ENCODE measurements at regions not wholly inside any gene's neighbourhood (a gene's known extent, or its start where the extent isn't known, plus 50 kb on each side); places are given as distances from the start of the nearest gene placed in this dataset.

DNA sequence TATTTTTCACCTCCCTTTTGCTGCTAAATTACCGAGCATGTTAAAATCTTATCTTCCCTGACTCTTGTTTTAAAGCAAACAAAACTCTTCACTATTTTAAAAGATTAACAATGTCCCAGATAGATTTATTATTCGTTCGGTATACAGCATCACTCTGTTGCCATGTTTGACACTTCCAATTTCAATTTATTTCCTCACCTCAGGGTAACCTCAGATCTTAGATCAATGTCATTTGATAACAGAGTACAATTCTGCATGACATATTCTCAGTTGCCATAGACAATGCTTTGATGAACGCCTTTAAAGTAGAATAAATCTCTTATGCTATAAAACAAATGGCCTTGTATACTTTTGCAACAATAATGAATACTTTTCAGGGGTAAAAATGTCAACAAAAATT is 1078.1 kb upstream of the IGFBP7 start:
- no peak for DNase-seq

GRCh38 chr4:58175024-58175423 is 1064.8 kb upstream of the IGFBP7 start:
- no peak for DNase-seq

DNA sequence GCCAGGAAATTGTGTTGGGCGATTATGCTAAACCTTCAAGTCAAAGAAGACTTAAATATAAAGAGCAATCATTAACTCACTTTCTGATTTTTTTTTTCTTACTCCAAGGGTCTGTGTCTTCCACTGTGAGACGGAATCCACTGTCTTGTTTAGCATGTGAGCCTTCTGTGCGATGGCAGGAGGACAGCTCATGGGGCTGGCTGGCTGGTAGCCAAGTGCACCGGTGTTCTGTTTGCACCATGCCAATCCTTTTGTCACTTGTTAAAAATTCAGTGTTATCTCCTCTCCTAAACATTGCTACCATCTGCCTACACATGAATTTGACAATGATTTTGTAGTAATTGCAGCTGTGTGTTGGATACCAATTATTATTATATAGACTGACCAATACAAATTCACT is 1056.3 kb upstream of the IGFBP7 start:
- DNase-seq = no peak

GRCh38 chr4:58163156-58163555 is 1053.0 kb upstream of the IGFBP7 start:
- no peak for DNase-seq

DNA sequence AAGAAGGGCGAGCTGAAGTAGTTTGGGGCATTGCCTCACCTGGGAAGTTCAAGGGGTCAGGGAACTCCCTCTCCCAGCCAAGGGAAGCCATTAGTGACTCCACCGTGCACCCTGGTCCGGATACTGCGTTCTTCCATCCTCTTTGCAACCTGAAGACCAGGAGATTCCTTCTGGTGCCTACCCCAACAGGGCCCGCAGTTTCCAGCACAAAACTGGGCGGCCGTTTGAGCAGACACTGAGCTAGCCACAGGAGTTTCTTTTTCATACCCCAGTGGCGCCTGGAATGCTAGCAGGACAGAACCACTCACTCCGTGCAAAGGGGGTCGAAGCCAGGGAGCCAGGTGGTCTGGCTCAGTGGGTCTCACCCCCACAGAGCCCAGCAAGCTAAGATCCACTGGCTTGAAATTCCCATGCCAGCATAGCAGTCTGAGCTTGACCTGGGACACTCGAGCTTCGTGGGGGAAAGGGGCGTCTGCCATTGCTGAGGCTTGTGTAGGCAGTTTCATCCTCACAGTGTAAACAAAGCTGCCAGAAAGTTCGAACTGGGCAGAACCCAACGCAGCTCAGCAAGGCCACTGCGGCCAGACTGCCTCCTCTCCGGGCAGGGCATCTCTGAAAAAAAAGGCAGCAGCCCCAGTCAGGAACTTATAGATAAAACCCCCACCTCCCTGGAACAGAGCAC is 1039.4 kb upstream of the IGFBP7 start:
- no peak for DNase-seq

DNA sequence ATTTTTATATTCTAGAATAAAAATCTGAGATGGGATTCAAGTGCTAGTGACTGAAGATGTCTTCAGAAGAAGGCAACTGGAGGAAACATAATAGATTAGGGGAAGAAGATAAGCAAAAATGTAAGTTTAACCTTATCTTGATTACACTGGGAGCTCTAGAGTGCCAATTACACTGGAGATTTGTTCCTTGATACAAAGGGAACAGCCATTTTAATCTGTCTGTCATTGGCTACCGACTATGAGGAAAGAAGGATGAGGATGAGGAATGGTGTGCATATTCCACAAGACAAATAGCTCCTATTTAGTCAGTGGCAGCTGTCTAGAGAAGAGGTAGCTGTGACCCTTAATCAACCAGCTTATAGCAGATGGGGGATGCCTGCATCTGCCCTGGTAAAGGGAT is 1034.5 kb upstream of the IGFBP7 start:
- DNase-seq = no peak

- DNase-seq = no peak
Observed at GRCh38 chr4:58138786-58139668, 1028.8 kb upstream of the IGFBP7 start.

DNA sequence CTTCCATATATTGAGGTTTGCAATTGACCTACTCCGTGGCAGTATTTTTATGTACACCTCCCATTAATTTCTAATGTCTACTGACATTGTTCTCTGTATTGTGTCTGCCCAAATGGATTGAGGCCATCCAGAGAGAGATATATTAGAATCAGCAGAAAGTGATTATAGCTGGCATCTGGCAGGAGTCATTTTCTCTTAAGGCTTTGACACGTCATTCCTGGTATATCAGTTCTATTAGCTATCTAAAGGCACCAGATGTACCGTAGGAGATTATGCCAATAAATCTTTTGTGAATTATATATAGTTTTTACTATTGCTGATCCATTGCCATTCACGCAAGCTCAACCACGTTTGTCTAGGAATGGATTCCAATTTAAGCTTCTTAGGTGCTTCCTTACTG is 1026.4 kb upstream of the IGFBP7 start:
- no peak for DNase-seq

- DNase-seq = no peak
Observed at GRCh38 chr4:58127680-58128079, 1017.5 kb upstream of the IGFBP7 start.

DNA sequence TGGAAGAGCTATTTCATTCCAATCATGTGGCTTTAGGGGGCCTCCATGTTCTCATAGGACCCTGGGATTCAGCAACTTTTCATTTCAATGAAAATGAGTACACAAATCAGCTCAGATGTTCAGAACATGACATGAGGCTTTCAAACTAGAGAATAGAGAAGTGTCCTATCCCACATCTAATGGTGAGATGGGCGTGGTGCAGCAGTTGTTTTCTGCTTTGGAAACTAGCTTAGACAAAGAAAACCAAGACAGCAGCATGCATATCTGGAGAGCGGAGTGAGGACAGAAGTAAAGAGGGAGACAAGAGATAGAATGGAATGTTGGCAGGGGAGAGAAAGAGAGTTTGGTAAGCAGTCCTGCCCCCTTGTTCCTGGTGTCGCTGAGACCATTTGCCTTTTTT is 1009.1 kb upstream of the IGFBP7 start:
- DNase-seq = no peak

DNA sequence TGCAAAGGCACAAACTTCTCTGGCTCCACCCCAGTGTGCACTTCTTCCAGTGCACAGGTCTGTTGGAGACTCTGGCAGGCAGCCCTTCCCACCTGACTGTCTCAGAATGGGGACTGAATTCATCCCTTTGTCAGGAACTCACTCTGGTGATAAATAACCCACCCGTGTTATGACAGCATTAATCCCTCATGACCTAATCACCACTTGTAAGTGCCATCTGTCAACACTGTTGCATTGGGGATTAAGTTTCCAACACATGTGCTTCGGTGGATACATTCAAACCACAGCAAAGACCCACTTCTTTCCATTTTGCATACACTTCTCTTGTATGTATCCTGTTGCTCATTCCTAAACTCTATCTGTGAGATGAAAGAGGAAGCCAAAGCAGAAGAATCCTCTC is 1002.9 kb upstream of the IGFBP7 start:
- DNase-seq = no peak

- no peak for DNase-seq
Observed at GRCh38 chr4:58111818-58112217, 1001.6 kb upstream of the IGFBP7 start.

DNA sequence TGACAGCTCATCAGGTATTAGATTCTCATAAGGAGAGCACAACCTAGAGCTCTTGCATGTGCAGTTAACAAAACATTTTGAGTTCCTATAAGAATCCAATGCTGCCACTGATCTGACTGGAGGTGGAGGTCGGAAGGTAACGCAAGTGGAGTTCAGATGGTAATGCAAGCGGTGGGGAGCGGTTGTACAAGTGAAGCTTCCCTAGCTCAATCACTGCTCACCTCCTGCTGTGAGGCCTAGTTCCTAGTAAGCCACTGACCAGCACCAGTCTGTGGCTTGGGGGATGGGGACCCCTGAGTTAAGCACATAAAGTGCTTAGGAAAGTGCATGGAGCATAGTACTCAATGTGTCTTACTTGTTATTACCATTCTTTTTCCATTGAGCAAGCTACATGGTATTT is 983.2 kb upstream of the IGFBP7 start:
- DNase-seq = no peak

- no peak for DNase-seq
Observed at GRCh38 chr4:58090539-58090938, 980.4 kb upstream of the IGFBP7 start.

- DNase-seq = no peak
Observed at GRCh38 chr4:58081356-58081755, 971.2 kb upstream of the IGFBP7 start.

DNA sequence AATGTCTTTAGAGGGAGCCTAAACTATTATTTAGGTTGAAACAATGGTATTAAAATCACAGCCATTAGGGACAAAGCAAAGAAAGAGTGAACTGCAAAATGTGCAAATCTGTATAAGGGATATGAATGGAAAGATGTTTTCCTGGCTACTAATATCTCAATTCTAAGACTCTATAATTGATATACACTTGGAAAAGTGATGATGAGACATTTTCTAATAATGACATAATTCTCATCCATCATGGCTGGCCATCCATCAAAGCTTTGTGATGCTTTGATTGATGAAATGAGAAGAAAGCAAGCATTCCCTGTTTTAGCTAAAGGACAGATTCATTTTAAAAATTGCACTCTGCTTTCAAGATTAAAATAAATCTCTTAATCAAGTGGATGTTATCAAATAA is 965.5 kb upstream of the IGFBP7 start:
- DNase-seq = no peak

- DNase-seq = no peak
Observed at GRCh38 chr4:58074382-58074781, 964.2 kb upstream of the IGFBP7 start.

DNA sequence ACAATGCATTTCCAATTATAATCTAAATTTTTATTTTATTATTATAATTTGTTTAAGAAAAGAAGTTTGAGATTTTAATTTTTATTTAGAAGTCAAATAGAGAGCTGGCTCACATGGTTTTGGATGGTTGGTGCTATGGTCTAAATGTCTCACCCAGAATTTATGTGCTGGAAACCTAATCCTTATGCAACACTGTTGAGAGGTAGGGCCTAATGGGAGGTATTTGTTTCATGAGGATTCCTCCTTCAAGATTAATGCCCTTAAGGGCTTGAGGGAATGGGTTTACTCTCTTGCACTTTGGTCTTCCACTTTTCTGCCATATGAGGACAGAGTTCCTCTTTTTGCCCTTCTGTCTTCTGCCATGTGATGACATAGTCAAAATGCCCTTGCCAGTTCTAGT is 960.5 kb upstream of the IGFBP7 start:
- DNase-seq = no peak

DNA sequence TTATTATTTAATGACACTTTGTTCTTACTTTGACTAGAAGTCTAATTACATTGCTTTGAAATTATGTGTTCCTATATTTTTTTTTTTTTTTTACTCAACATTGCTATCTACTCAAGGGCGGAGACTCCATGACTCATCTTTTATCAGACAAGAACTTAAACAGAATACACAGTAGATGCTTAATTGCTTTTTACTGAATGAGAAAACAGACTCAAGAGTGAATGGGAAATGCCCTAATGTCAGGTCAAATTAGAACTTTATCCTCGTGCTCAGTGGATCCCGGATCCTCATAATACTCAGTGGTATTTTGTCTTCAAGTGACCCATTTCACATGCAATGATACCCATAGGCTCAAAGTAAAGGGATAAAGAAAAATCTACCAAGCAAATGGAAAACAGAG is 954.5 kb upstream of the IGFBP7 start:
- DNase-seq = no peak

GRCh38 chr4:58063404-58064160 is 953.4 kb upstream of the IGFBP7 start:
- no peak for DNase-seq

GRCh38 chr4:58061967-58062366 is 951.8 kb upstream of the IGFBP7 start:
- DNase-seq = no peak

DNA sequence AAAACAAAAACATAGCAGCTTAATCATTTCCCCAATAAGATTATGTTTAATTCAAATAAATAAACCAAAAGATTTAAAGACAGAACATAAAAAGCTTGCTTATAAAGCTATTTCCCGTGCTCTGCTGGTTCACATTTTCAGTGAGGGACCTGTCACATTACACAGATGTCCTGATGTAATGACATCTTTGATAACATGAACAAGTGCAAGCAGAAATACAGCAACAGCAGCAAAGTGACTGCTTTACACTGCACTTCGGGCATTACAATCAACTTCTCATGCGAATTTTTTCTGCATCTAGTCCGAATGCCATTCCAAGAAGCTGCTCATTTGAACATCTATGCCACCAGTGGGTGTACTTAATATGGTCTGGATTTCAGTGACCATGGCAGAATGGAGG is 940.3 kb upstream of the IGFBP7 start:
- DNase-seq = no peak

- no peak for DNase-seq
Observed at GRCh38 chr4:58048491-58048890, 938.3 kb upstream of the IGFBP7 start.

GRCh38 chr4:58042176-58042575 is 932.0 kb upstream of the IGFBP7 start:
- DNase-seq = no peak

Data from stimulated activated CD4-positive, alpha-beta T cell treated with anti-CD3 and anti-CD28 coated beads, Interleukin-4, amount 100 ng/mL, for 1 hour (primary cell).